ENCODE measurements at regions not wholly inside any gene's neighbourhood (a gene's known extent, or its start where the extent isn't known, plus 50 kb on each side); places are given as distances from the start of the nearest gene placed in this dataset.

DNA sequence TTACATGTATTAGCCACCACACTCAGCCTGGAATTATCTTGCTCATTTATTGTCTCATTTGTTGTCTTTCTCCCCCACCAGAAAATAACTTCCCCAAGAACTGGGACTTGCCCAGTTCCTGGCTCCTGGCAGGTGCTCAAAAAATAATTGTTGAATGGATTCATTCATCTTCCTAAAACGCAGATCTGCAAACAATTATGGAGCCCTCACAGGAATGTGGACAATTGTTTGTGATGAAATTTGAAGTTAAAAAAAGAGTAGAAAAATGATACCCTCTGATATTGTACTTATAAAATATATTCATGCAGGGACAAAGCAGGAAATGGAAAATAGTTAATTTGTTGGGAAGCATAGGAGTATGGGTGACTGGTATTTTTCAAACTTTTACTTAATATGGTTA, 60.7 kb upstream of the MAP1LC3B2 start:
- DNase-seq, result no peak

DNA sequence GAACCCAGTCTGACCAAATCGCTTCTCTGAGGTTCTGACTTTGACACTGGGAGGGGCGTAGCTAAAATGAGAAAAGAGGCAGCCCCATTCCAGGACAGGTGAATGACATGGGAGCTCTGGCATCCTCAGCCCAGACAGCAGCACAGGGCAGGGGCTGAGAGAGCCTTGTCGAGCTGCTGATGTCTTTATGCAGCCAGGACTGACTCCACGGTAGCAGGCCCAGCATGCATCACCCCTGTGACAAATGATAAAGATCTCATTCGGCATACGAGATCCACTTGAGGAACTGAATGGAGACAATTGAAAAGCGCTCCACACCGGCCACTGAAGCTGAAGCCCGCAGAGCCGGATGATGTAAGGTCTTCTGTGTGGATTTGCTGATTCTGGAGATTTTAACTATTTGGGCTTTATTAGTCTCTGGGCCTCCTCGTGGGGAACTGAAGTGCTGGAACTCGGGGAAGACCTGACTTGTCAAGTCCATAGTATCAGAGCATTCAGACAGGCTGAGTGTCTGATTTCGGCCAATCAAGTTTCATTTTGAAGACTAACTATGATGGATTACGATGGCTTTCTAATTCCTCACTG, 56.9 kb upstream of the MAP1LC3B2 start:
- DNase-seq, result no peak

DNA sequence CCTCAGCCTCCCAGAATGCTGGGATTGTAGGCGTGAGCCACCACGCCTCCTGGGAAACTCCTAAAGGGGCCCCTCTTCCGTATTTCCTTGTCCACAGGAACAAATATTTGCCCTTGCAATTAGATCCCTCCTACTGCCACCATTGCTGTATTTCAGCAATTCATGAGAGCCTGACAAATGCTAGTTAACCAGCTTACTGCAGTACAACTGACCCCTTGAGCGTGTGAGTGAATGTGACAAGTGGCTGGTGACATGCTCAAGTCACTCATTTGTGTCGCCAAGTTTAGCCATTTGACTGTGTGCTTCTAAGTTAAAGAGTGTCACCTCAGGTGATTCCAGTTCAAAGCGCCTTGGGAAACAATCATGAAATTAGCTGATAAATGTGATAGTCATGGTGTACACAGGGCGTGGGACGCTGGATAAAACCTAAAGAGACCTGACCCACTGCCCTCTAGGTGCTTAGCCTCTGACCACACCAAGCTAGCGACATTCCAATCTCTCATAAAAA, 56.1 kb upstream of the MAP1LC3B2 start:
- no peak for DNase-seq

DNA sequence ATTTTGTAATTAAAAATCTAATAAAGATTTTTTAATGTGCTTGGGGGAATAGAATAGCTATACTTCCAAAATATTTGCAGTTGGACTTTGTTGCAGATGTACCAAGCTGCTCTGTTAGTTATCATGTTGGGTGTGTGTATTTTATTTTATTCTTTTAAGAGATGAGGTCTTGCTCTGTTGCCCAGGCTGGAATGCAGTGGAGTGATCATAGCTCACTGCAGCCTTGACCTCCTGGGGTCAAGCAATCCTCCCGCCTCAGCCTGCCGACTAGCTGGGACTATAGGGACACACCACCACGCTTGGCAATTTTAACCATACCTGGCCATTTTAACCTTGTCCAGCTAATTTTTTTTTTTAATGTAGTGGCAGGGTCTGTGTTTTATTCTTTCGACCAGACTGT, 54.7 kb upstream of the MAP1LC3B2 start:
- DNase-seq, result no peak

DNA sequence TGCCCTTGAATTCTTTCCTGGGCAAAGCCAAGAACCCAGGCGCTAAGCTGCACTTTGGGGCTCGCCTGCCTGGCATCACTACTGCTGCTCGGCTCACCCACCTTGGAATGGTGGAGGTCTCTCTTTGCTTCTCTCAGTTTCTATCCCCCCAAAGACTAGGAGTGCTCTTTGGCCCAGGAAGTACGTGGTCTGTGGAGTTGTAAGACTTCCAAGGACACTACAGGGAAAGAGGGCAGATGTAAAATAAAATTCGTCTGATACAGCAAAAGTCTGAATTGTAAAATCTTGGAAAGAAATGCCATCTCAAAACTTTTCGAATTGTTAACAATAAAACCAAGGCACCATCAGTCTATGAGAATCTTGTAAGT, 52.5 kb upstream of the MAP1LC3B2 start:
- DNase-seq, result no peak

DNA sequence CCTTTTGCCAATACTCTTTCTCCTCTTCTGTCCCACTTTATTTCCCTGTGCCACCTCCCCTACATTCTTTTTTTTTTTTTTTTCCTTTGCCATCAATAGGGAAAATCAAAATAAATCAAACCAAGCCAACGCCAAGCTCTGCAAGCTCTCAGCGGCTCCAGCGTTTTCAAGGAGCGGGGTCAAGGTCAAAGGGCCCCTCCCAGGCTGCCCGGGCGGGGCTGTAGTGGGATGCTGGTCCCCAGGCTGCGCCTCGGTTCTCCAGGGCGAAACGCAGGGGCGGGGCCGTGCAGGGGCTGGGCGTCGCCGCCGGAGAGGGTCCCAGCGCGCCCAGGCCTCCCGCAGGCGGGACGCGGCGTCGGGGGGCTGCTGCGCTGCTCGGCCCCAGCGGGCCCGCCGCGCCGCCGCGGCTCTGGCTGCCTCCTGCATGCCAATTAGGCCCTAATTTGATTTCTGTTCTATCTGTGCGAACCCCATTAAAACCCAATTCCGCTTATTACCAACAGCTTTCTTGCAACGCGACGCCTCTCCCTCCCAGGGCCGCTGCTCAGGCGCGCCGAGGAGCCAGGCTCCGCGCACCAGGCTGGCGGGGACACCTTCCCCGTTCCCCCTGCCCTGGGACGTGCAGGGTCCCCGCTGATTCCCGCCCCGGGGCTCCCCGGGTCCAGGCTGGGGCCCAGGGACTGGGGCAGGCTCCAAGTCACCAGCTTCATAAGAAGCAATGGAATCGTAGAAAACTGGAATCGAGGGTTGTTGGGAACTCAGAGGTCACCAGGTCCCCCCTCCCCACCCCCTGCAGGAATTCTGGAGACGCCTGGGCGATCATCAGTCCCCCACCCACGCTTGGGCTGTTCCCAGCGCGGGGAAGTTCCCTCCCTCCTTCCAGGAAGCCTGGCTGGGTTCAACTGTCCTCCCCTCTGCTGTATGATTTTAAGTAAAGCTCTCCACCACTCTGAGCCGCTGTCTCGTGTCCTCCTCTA, 50.7 kb upstream of the MAP1LC3B2 start:
- peak; percentile 36 for DNase-seq

Measured in kidney glomerular epithelial cell (primary cell).